HG03139 (cell line): ENCODE measurements at regions not wholly inside any gene's neighbourhood (a gene's known extent, or its start where the extent isn't known, plus 50 kb on each side); places are given as distances from the start of the nearest gene placed in this dataset.
"Not testable (repeated sequence)": the region's sequence is repeated elsewhere in the genome, so short reads cannot be mapped to it uniquely, and the experiment has no call there.

ENCODE experiments used
- ATAC-seq: cut with Tn5 transposase; IDR thresholded peaks from one replicate; pipeline ENCODE4 v1.9.1; 2021; ENCODE audit not compliant: unreplicated experiment

DNA sequence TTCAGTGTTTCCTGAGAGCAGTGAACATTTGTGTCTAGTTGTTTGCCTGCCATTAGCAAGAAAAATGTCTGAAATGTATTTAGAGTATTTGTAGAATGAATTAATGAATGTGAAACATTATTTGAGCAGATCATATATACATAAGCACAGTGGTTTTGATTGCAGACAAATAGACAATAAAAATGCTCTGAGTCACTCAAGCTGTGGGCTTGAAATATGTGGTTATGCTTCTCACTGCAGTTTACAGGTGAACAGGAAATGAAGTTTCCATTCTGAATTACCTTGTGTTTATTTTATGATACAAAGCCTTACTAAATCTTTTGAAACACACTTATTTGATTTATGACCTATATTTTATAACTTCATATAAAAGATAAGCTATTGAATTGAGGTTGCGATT lies 827.7 kb downstream of the TMTC2 start:
- ATAC-seq: no peak

DNA sequence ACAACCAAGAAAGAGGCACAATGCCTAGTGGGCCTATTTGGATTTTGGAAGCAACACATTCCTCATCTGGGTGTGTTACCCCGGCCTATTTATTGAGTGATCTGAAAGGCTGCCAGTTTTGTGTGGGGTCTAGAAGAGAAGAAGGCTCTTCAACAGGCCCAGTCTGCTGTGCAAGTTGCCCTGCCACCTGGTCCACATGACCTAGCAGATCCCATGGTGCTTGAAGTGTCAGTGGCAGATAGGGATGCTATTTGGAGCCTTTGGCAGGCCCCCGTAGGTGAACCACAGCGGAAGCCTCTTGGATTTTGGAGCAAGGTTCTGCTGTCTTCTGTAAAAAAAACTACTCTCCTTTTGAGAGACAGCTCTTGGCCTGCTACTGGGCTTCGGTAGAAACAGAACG lies 820.1 kb downstream of the TMTC2 start:
- no peak for ATAC-seq

DNA sequence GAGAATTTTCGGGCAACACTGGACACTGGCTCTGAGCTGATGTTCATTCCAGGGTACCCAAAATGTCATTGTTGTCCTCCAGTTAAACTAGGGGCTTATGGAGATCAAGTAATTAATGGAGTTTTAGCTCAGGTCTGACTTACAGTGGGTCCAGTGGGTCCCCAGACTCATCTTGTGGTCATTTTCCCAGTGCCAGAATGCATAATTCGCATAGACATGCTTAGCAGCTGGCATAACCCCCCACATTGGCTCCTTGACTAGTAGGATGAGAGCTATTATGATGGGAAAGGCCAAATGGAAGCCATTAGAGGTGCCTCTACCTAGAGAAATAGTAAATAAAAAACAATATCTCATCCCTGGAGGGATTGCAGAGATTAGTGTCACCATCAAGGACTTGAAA lies 818.9 kb downstream of the TMTC2 start:
- ATAC-seq: no peak

DNA sequence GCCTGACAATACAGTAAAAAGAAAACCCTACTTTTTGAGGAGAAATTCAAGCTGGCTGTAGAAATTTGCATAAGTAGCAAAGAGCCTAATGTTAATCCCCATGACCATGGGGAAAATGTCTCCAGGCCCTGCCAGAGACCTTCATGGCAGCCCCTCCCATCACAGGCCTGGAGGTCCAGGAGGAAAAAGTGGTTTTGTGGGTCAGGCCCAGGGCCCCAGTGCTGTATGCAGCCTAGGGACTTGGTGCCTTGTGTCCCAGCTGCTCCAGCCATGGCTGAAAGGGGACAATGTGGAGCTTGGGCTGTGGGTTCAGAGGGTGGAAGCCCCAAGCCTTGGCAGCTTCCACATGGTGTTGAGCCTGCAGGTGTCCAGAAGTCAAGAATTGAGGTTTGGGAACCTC lies 813.2 kb downstream of the TMTC2 start:
- not testable (repeated sequence) for ATAC-seq

DNA sequence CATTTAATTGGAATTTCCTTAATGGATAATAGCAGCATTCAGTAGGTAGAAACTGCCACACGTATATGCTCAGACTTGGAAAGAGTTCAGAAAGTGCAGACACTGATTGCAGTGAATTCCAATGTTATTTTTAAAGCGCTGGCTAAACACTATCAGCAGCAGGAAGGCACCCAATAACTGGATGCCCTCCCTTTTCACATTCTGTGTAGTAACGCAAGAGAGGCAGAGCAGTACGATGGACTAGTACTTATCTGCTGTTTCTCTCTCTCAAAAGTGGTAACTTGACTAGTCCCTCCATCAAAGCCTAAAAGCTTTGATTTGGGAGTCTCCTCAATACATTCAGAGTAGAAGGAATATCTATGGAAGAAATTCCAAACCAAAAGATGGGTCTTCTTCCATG lies 791.0 kb downstream of the TMTC2 start:
- no peak for ATAC-seq

DNA sequence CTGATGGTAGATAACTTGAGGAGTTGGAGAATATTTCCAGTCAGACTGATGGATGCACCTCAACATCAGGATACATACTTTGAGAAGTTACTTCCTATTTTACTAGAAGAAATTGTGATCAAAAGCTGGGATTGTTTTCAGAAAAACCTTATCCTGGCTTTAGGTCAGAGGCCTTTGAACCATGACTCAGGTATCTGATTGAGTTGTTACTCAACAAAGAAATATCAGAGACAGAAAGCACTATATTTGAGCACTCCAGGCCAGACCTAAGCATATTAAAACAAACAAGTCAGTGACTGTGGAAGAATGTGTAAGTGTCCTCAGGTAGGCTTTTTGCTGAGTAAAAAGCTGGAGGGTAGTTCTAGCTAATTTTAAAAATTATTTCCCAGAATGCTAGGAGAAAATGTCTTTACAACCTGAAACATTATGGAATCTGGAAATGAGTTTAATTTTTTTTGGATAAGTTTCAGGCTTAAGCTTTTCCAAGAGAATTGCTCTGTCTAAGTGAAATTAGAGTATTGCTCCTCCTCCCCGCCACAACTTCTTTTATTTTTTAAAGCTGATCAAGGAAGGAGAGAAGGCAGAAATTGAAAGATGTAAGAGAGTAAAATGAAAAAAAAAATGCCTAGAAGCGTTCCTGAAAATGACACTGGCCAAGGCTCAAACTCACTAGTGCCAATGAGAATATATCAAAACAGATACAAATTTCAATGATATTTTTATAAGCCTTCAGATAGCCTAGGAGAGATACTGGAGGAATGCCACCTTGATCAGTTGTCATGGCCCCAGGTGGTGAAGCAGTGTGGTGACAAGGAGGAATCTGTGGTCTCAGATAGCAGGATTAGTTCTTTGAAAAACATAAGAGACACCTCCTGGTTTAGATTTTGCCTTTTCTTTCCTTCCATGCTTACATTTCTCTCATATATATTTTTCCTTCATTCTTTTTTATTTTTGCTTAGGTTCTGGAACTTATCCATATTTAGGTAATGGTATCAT lies 790.3 kb downstream of the TMTC2 start:
- no peak for ATAC-seq

DNA sequence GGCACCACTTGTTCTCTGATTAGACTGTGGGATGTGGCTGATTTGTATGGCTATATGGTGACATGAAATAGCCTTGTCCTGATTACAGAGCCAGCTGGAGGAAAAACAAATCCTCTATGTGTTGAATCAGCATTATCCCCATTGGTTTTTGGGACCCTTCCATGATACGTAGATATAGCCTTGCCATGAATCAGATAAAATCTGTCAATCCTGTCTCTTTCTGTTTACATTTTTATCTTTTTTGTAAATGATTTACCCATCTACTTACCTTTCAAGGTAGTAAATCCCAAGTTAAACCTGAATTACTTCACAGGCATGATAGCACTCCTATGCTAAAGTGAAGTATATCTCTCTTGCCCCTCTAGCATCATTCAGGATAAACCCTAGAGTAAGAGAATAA lies 789.3 kb downstream of the TMTC2 start:
- ATAC-seq: no peak

DNA sequence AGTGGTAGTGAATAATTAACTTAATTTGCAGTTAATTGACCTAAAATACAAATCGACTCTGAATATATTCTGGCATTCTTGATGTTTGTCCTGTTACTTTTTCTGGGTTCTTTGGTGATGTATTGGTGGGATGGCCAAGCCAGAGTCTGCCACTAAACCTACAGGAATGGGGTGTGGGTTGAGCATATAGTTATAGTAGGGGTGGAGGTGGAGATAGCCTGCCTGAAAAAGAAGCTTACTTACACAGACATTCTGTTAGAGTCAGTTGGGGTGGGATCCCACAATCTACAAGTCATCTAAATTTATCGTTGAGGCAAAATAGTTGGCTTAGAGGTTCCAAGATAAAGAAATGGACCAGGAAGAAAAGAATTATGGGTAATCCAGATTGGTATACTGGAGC lies 787.7 kb downstream of the TMTC2 start:
- no peak for ATAC-seq

DNA sequence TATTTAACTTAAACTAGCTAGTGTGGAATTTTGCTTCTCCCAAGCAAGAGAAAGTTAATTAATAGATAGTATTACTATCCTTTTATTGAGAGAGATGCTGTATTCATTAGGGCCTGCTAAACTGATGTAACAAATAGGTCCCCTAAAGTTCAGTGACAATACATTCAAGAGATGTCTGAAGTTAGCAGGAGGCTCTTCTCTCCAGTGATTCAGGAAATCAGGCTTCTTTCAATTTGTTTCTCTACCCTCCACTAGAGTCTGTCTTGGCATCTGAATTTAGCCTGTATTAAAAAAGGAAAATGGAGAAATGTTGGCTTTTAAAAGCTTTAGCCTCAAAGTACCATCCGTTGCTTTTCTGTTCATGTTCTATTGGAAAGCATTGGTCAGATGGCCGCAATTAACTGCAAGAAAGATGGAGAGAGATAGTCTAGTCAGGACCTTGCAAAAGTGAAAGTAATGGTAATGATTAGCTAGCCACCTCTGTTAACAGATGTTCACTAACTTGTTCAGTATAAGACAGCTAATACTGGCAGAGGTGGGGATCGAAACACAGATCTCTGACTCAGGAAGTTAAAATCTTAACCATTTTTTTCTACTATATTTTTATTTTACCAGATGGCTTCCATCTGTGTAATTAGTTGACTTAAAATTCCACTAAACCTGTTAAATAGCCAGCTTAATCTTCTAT lies 786.8 kb downstream of the TMTC2 start:
- ATAC-seq: peak; percentile 97

DNA sequence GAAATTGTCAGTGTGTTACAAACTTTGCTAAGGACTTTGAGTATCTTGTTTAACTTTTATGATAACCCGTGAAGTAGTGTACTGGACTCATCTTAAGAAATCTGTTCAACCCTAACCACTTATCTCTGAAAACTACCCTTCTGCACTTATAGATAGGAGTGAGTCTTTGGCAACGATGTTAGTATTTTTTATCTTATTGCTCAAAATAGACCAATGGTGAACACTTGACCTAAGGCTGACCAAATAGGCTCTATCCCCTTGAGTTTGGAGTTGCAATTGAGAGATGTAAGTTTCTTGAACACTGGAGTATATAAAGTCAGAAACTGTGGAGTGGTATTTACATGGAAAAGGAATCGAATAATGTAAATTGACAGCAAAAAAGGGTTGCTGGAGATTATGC lies 786.1 kb downstream of the TMTC2 start:
- ATAC-seq: no peak

DNA sequence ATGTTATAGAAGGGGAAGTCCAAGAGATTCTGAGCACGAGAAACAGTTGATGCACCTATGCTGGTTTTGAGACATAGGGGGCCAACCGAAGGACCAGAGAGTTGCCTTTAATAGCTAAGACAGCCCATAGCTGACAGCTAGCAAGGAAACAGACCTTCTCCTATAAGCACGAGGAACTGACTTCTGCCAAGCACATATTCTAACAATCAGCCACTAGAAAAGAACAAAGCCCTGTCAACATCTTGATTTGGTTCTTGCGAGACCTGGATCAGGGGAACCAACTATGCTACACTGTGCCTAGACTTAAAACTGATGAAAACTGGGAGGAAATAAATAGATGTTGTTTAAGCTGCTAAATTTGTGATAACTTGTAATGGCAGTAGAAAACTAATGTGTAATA lies 785.6 kb downstream of the TMTC2 start:
- no peak for ATAC-seq

DNA sequence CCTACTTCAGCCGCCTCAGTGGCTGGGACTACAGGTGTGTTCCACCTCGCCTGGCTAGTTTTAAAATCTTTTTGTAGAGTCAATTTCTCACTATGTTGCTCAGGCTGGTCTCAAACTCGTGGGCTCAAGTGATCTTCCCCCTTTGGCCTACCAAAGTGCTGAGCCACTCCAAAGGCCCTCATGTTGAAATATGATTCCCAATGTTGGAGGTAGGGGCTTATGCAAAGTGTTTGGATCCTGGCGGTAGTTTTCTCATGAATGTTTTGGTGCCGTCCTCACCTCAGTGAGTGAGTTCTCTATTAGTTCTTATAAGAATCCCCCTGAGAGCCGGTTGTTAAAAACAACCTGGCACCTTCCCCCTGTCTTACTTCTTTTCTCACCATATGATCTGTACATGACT lies 784.6 kb downstream of the TMTC2 start:
- ATAC-seq: no peak

DNA sequence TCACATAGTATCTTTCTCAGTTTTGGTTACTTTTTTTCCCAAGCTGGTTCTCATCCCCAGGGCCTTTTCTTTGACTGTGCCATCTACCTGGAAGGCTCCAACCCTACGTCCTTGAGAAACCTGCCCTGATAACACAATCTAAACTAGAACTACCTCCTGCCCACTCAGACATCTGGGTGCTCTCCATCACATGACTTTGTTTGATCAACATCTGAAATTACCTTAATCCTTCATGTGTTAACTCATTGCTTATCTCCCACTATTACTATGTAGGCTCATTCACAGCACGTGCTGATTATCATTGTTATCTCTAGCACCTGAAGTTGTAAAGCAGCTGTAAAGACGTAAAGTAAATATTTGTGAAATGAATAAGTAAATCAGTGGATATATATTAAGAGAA lies 784.0 kb downstream of the TMTC2 start:
- no peak for ATAC-seq

DNA sequence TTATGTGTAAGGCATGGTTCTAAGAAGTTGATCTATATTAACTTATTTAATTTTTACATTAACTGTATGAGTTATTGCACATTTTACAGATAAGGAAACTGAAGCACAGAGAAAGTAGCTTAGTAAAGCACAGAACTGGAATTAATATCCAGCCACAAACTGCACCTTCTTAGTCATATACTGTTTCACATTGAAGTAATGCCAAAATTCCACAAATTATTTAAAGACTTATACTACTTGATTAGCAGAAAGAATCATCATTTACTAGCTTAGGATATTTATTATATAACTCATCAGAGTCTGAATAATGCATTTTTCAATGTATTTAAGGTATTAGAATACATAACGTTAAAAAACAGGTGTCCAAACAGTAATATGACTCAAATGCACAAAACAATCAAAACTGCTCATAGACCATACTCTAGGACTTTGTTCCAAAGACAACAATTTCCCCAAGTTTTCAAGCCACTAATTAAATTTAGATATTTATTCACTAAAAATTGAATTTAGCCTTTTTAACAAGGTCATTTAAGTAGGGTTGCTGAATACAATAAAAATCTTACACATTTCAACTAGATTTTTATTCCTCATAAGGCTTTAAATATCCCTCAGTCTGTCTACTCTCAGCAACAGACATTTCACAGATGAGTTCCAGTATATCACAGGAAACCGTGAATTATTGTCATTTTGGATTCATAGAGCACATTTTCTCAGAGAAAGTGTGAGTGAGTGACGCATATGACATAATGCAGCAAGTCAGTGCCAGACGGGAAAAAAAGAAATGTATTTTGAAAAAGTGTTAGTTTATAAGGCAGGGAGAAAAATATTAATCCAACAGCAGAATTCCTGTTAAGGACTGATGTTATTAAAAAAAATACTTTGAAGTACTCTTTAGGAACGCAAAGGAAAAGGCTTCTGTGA lies 782.5 kb downstream of the TMTC2 start:
- no peak for ATAC-seq

DNA sequence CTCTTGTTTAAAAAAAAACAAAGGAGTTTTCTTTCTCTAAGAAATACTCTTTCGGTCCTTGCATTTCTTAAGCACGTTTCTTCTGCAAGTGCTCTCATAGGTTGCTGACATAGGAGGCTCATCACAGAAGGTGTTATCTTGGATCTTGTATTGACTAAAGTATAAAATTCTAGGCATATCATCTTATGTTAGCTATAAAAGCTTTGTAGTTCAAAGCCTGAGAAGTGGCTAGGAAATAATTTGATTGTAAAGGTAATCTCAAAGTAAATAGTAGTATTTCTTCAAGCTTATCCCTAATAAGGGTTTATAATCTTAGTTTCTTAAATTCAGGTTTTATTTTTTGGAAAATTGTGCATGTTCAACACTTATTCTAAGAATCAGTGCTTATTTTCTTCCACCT lies 778.9 kb downstream of the TMTC2 start:
- no peak for ATAC-seq

DNA sequence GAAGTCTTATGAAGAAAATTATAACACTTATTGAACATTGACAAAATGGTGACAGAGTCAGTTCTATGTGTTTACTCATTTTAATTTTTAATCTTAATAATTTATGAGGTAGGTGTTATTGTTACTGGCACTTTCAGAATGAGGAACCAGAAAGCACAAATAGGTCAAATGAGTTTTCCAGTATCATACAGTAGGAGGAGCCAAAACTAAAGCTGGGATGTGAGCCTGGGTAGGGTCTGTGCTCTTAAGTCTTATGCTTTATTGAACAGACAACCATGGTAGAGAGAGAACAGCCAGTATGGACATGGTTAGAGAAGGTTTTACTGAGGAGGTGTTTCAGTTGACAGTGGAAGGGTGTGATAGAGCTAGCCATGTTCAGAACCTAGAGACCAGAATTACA lies 775.7 kb downstream of the TMTC2 start:
- no peak for ATAC-seq

DNA sequence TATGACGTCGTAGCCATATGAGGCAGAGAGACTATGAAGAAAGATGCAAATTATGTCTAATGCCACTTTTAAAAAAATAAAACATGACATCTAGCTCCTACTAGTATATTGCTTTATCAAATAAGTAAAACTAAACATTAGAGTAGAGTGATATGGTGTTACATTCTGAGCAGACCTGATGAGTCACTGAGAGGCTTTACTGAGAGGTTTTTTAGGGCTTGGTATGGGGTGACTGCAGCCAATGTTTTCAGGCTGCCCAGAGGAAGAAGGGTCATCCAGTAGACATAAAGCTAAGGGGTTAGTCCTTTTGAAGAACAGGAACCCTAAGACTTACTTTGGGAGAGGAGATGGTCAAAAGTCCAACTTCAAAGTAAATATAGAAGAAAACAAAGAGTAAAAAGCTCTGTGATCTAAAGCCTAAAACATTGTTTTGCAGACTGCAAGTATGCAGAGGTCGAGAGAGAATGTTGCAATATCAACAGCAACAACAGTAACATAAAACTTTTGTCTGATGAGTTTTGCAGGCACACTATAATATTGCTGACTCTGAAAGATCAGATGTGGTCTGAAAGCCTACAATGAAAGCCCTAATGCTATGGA lies 774.7 kb downstream of the TMTC2 start:
- no peak for ATAC-seq

DNA sequence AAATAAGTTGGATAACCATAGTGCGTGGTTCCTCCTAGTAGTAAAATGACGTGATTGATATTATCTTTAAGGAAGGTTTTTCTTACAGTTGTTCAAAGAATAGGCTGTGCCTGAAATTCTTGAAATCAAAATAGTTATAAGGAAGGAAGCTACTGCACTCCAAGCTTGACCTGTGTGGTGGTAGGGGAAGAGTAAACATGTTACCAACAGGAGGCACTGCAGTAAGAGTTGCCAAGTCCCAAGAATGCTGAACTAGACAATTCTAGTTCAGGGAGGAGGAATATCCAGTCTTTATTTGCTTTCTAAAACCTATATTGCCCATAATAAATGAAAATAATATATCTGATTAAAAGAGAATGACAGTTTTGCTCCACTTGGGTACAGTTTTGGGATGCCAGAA lies 764.5 kb downstream of the TMTC2 start:
- ATAC-seq: no peak

DNA sequence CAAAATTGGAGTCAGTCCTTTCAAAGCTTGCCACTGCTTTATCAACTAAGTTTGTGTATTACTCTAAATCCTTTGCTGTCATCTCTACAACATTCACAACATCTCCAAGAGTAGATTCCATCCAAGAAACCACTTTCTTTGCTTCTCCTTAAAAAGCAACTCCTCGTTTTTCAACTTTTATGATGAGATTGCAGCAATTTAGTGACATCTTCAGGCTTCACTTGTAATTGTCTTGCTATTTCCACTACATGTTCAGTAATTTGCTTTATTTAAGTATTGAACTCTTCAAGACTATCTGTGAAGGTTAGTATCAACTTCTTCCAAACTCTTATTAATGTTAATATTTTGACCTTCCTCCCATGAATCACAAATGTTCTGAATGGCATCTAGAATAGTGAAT lies 747.9 kb downstream of the TMTC2 start:
- ATAC-seq: no peak

DNA sequence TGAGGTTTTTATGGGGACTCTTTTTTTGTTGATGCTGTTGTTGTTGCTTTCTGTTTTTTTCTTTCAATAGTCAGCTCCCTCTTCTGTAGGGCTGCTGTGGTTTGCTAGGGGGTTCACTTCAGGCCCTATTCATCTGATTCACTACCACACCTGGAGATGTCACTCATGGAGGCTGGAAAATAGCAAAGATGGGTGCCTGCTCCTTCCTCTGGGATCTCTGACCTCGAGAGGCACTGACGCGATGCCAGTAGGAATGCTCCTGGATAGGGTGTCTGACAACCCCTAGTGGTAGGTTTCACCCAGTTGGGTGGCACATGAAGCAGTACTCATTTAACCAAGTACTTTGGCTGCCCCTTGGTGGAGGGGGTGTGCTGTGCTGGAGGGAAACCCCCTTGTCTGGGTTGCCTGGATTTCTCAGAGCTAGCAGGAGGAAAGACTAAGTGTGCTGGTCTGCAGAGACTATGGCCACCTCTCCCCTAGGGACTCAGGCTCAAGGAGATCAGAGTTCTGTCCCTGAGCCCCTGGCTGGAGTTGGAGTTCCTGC lies 745.5 kb downstream of the TMTC2 start:
- ATAC-seq: no peak
